ENCODE measurements at regions not wholly inside any gene's neighbourhood (a gene's known extent, or its start where the extent isn't known, plus 50 kb on each side); places are given as distances from the start of the nearest gene placed in this dataset.

GRCh38 chr5:88558366-88558765, 289.7 kb upstream of the TMEM161B start:
- no peak overlapping the region for H3K27ac ChIP-seq
- no peak overlapping the region for H3K4me3 ChIP-seq
- TF ChIP-seq CTCF (IDR thresholded peaks at IDR 0.05) (no peak), POLR2A (IDR thresholded peaks at IDR 0.05) (no peak)
- H3K36me3 ChIP-seq = no peaks in the 10 kb centered on the region
- intact Hi-C loops (cut with DNase I) = no loop called here
- H3K4me1 ChIP-seq = no peaks in the 10 kb centered on the region
- 78 to 89% (median 86%) methylated on average over 5 of the region's 5 CpGs for WGBS, 4 donors
- H3K27me3 ChIP-seq = no peaks in the 10 kb centered on the region
- ATAC-seq (no peak), DNase-seq (no peak)
- no peaks in the 10 kb centered on the region for H3K9me3 ChIP-seq

- no peaks in the 10 kb centered on the region for H3K4me1 ChIP-seq
- WGBS, 4 donors = 82 to 90% (median 86%) methylated on average over 3 of the region's 3 CpGs
- H3K4me3 ChIP-seq = no peak overlapping the region
- no peak for ATAC-seq
- TF ChIP-seq CTCF (IDR thresholded peaks at IDR 0.05) = no peak
- no peak for TF ChIP-seq POLR2A (IDR thresholded peaks at IDR 0.05)
- no peaks in the 10 kb centered on the region for H3K36me3 ChIP-seq
- H3K9me3 ChIP-seq = no peaks in the 10 kb centered on the region
- intact Hi-C loops (cut with DNase I) = no loop called here
- no peak overlapping the region for H3K27ac ChIP-seq
- H3K27me3 ChIP-seq = no peaks in the 10 kb centered on the region
- no peak for DNase-seq
Measured at GRCh38 chr5:88557881-88558280, 289.2 kb upstream of the TMEM161B start.

- H3K4me3 ChIP-seq = no peak overlapping the region
- H3K4me1 ChIP-seq = no peaks in the 10 kb centered on the region
- no peaks in the 10 kb centered on the region for H3K9me3 ChIP-seq
- no peaks in the 10 kb centered on the region for H3K27me3 ChIP-seq
- no peaks in the 10 kb centered on the region for H3K36me3 ChIP-seq
- H3K27ac ChIP-seq = no peak overlapping the region
- 86 to 92% (median 91%) methylated on average over 2 of the region's 2 CpGs for WGBS, 4 donors
- ATAC-seq (no peak), DNase-seq (no peak)
- intact Hi-C loops (cut with DNase I) = no loop called here
- TF ChIP-seq POLR2A (IDR thresholded peaks at IDR 0.05) = no peak
- TF ChIP-seq CTCF (IDR thresholded peaks at IDR 0.05) = no peak
Measured at GRCh38 chr5:88557131-88557530, 288.5 kb upstream of the TMEM161B start.

GRCh38 chr5:88556406-88556805, 287.8 kb upstream of the TMEM161B start:
- Histone ChIP-seq H3K27me3 (no peaks in the 10 kb centered on the region), H3K27ac (no peak overlapping the region), H3K4me3 (no peak overlapping the region), H3K4me1 (no peaks in the 10 kb centered on the region), H3K9me3 (no peaks in the 10 kb centered on the region), H3K36me3 (no peaks in the 10 kb centered on the region)
- ATAC-seq = no peak
- WGBS, 4 donors = 53 to 59% (median 56%) methylated on average over 4 of the region's 4 CpGs
- TF ChIP-seq POLR2A (IDR thresholded peaks at IDR 0.05) (no peak), CTCF (IDR thresholded peaks at IDR 0.05) (no peak)
- no peak for DNase-seq
- intact Hi-C loops (cut with DNase I) = no loop called here
